GM23338 (cell line): ENCODE measurements at regions not wholly inside any gene's neighbourhood (a gene's known extent, or its start where the extent isn't known, plus 50 kb on each side); places are given as distances from the start of the nearest gene placed in this dataset.

ENCODE experiments used
- ATAC-seq: fragments of 200-7000 bp; cut with Tn5 transposase; 3 replicates; pipeline ENCODE4 v1.9.1; 2020
- DNase-seq: peaks from one replicate; pipeline ENCODE4 v3.0.0-alpha.2; 2015; ENCODE audit warnings: low spot score
- H2AFZ ChIP-seq: fragments of 200-600 bp; sonication (generic); 2 replicates; pipeline ENCODE4 v1.8.0; 2016; ENCODE audit warnings: antibody characterized with exemption, mild to moderate bottlenecking, moderate library complexity
- H3F3A ChIP-seq: fragments of 200-600 bp; sonication (generic); replicated peaks from 2 replicates; pipeline ENCODE4 v1.8.0; 2017; ENCODE audit warnings: antibody characterized with exemption, mixed run types, low read depth
- H3K27ac ChIP-seq: fragments of 200-600 bp; sonication (generic); 2 replicates; pipeline ENCODE4 v1.6.1; 2016; ENCODE audit warnings: low read depth
- H3K27me3 ChIP-seq: fragments of 200-600 bp; sonication (generic); 2 replicates; pipeline ENCODE4 v1.8.0; 2016; ENCODE audit warnings: mild to moderate bottlenecking, mixed run types, moderate library complexity; ENCODE audit not compliant: insufficient read depth
- H3K36me3 ChIP-seq: fragments of 200-600 bp; sonication (generic); 2 replicates; pipeline ENCODE4 v1.8.0; 2016; ENCODE audit warnings: mild to moderate bottlenecking; ENCODE audit not compliant: insufficient read depth
- H3K4me1 ChIP-seq: fragments of 200-600 bp; sonication (generic); 2 replicates; pipeline ENCODE4 v1.8.0; 2016; ENCODE audit warnings: mild to moderate bottlenecking, moderate library complexity; ENCODE audit not compliant: insufficient read depth
- H3K4me2 ChIP-seq: fragments of 200-600 bp; sonication (generic); 2 replicates; pipeline ENCODE4 v1.7.1; 2017; ENCODE audit warnings: mixed run types
- H3K4me3 ChIP-seq: fragments of 200-600 bp; sonication (generic); 2 replicates; pipeline ENCODE4 v1.6.1; 2016; ENCODE audit warnings: mixed run types
- H3K79me2 ChIP-seq: fragments of 200-600 bp; sonication (generic); replicated peaks from 2 replicates; pipeline ENCODE4 v1.8.0; 2017; ENCODE audit warnings: mild to moderate bottlenecking; ENCODE audit not compliant: insufficient read depth
- H3K9me2 ChIP-seq: fragments of 200-600 bp; sonication (generic); 2 replicates; pipeline ENCODE4 v1.8.0; 2017; ENCODE audit not compliant: insufficient read depth
- H4K20me1 ChIP-seq: fragments of 200-600 bp; sonication (generic); replicated peaks from 2 replicates; pipeline ENCODE4 v1.8.0; 2017; ENCODE audit warnings: mild to moderate bottlenecking; ENCODE audit not compliant: insufficient read depth
- H3K27ac Mint-ChIP-seq: 2 replicates; pipeline ENCODE4 v1.8.0; 2020; ENCODE audit warnings: inconsistent platforms, mild to moderate bottlenecking, moderate library complexity, mixed read lengths
- H3K27me3 Mint-ChIP-seq: 3 replicates; pipeline ENCODE4 v1.8.0; 2022; ENCODE audit warnings: low read depth, mild to moderate bottlenecking, moderate library complexity, mixed read lengths, inconsistent platforms; ENCODE audit not compliant: insufficient read depth, poor library complexity
- H3K36me3 Mint-ChIP-seq: 3 replicates; pipeline ENCODE4 v1.8.0; 2021; ENCODE audit warnings: low read depth, mild to moderate bottlenecking, inconsistent platforms, moderate library complexity, mixed read lengths
- H3K4me1 Mint-ChIP-seq: 3 replicates; pipeline ENCODE4 v1.8.0; 2020; ENCODE audit warnings: mild to moderate bottlenecking, inconsistent platforms, mixed read lengths
- H3K4me3 Mint-ChIP-seq: 3 replicates; pipeline ENCODE4 v1.8.0; 2021; ENCODE audit warnings: moderate library complexity, mild to moderate bottlenecking, inconsistent platforms, mixed read lengths
- H3K9me3 Mint-ChIP-seq: 3 replicates; pipeline ENCODE4 v1.8.0; 2020; ENCODE audit warnings: moderate library complexity, mild to moderate bottlenecking, inconsistent platforms, mixed read lengths
- CREB1 ChIP-seq: fragments of 250-450 bp; sonication (Bioruptor Pico); IDR thresholded peaks from 2 replicates; pipeline ENCODE4 v1.5.0; 2020; ENCODE audit warnings: low read depth, mild to moderate bottlenecking, moderate library complexity
- ETS1 ChIP-seq: IDR thresholded peaks from 2 replicates; pipeline ENCODE4 v1.6.1; 2016; ENCODE audit warnings: antibody characterized with exemption
- EZH2 ChIP-seq: fragments of 200-600 bp; sonication (generic); IDR thresholded peaks from one replicate; pipeline ENCODE4 v1.8.0; 2017; ENCODE audit warnings: antibody characterized with exemption, mild to moderate bottlenecking, low read depth; ENCODE audit not compliant: unreplicated experiment
- EZH2phosphoT487 ChIP-seq: fragments of 200-600 bp; sonication (generic); IDR thresholded peaks from one replicate; pipeline ENCODE4 v1.8.1; 2018; ENCODE audit warnings: antibody characterized with exemption; ENCODE audit not compliant: unreplicated experiment
- JUNB ChIP-seq: IDR thresholded peaks from one replicate; pipeline ENCODE4 v1.6.1; 2016; ENCODE audit warnings: antibody characterized with exemption; ENCODE audit not compliant: unreplicated experiment
- NANOG ChIP-seq: IDR thresholded peaks from 2 replicates; pipeline ENCODE4 v1.6.1; 2016; ENCODE audit warnings: antibody characterized with exemption, borderline replicate concordance
- POLR2AphosphoS5 ChIP-seq: IDR thresholded peaks from 2 replicates; pipeline ENCODE4 v1.6.1; 2016; ENCODE audit warnings: antibody characterized with exemption, low read depth
- STAT1 ChIP-seq: IDR thresholded peaks from one replicate; pipeline ENCODE4 v1.6.1; 2016; ENCODE audit warnings: antibody characterized with exemption; ENCODE audit not compliant: unreplicated experiment
- ZNF114 ChIP-seq: fragments of 250-450 bp; sonication (Bioruptor Pico); IDR thresholded peaks from 2 replicates; pipeline ENCODE4 v1.5.0; 2020; ENCODE audit warnings: mild to moderate bottlenecking, moderate library complexity
- ZNF331 ChIP-seq: fragments of 250-450 bp; sonication (Bioruptor Pico); IDR thresholded peaks from 2 replicates; pipeline ENCODE4 v1.5.0; 2020; ENCODE audit warnings: low read depth, mild to moderate bottlenecking, moderate library complexity
- ZNF462 ChIP-seq: fragments of 250-450 bp; sonication (Bioruptor Pico); IDR thresholded peaks from 2 replicates; pipeline ENCODE4 v1.5.0; 2020; ENCODE audit warnings: mild to moderate bottlenecking, moderate library complexity
- TF ChIP-seq, protein P1 (sequence below), 2 experiments: fragments of 200-600 bp in 1 of 2; sonication (generic) in 1 of 2; conservative IDR thresholded peaks; 2 replicates each; pipeline versions ENCODE4 v1.5.1 to v1.6.1; 2016 to 2017; ENCODE audit warnings: antibody characterized with exemption in 2 of 2, low read depth in 2 of 2, mild to moderate bottlenecking in 2 of 2, moderate library complexity in 1 of 2
- TF ChIP-seq, protein P2 (sequence below): IDR thresholded peaks from one replicate; pipeline ENCODE4 v1.6.1; 2018; ENCODE audit warnings: antibody characterized with exemption; ENCODE audit not compliant: unreplicated experiment

DNA sequence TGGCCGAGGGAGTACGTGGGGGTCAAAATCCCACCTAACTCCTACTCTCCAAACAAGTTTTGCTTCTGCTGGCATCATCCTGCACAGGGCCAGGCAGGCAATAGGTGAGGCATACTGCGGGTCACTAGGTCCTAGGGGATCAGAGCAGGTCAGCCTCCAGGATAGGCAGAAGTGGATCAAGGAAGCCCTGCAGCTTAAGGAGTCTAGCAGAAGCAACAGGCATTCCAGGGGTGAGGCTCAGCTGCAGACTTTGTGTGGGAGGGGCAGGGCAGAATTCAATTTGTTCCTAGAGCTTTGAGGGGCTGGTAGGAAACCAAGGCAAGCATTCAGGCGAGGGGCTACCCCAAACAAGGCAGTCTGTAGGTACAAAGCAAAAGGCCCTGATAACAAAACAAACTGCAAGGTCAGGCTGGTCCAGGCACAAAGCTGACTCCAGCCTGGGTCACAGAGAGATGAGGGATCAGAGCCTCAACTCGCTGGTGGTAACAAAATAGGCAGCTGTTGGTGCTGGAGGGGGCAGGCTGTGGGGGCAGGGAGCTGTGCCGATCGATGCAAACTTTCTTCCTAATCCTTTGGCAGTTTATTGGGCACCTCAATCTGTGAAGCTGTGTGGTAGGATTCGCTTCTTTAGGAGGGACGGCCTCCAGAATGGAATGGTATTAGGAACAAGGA lies 80.2 kb upstream of the CALM2 start:
- DNase-seq = no peak
- no peak overlapping the region for H3K4me2 ChIP-seq
- no peaks in the 10 kb centered on the region for H3K36me3 ChIP-seq
- H3K9me2 ChIP-seq = no peaks in the 10 kb centered on the region
- no peaks in the 10 kb centered on the region for H4K20me1 ChIP-seq
- H3K27ac ChIP-seq = no peak overlapping the region
- no peaks in the 10 kb centered on the region; the same call in 1 of the 2 replicates for H3F3A ChIP-seq
- Mint-ChIP-seq H3K9me3 (no peaks in the 10 kb centered on the region), H3K27me3 (peaks cover 8% of the 10 kb centered on the region), H3K27ac (0 out of 2 replicates have a peak overlapping the region, but pooled peaks have one; percentile 42), H3K36me3 (no peaks in the 10 kb centered on the region), H3K4me3 (no peak overlapping the region; the same call in 2 of the 3 replicates), H3K4me1 (peaks cover 13% of the 10 kb centered on the region)
- no peak for TF ChIP-seq ZNF462
- TF ChIP-seq NANOG = no peak
- TF ChIP-seq STAT1 = no peak
- TF ChIP-seq, protein P1, sequence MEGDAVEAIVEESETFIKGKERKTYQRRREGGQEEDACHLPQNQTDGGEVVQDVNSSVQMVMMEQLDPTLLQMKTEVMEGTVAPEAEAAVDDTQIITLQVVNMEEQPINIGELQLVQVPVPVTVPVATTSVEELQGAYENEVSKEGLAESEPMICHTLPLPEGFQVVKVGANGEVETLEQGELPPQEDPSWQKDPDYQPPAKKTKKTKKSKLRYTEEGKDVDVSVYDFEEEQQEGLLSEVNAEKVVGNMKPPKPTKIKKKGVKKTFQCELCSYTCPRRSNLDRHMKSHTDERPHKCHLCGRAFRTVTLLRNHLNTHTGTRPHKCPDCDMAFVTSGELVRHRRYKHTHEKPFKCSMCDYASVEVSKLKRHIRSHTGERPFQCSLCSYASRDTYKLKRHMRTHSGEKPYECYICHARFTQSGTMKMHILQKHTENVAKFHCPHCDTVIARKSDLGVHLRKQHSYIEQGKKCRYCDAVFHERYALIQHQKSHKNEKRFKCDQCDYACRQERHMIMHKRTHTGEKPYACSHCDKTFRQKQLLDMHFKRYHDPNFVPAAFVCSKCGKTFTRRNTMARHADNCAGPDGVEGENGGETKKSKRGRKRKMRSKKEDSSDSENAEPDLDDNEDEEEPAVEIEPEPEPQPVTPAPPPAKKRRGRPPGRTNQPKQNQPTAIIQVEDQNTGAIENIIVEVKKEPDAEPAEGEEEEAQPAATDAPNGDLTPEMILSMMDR (conservative IDR thresholded peaks at IDR 0.05; ENCODE audit: low read depth in 2 of 2) = no peak
- TF ChIP-seq POLR2AphosphoS5 = no peak
- TF ChIP-seq, protein P2, sequence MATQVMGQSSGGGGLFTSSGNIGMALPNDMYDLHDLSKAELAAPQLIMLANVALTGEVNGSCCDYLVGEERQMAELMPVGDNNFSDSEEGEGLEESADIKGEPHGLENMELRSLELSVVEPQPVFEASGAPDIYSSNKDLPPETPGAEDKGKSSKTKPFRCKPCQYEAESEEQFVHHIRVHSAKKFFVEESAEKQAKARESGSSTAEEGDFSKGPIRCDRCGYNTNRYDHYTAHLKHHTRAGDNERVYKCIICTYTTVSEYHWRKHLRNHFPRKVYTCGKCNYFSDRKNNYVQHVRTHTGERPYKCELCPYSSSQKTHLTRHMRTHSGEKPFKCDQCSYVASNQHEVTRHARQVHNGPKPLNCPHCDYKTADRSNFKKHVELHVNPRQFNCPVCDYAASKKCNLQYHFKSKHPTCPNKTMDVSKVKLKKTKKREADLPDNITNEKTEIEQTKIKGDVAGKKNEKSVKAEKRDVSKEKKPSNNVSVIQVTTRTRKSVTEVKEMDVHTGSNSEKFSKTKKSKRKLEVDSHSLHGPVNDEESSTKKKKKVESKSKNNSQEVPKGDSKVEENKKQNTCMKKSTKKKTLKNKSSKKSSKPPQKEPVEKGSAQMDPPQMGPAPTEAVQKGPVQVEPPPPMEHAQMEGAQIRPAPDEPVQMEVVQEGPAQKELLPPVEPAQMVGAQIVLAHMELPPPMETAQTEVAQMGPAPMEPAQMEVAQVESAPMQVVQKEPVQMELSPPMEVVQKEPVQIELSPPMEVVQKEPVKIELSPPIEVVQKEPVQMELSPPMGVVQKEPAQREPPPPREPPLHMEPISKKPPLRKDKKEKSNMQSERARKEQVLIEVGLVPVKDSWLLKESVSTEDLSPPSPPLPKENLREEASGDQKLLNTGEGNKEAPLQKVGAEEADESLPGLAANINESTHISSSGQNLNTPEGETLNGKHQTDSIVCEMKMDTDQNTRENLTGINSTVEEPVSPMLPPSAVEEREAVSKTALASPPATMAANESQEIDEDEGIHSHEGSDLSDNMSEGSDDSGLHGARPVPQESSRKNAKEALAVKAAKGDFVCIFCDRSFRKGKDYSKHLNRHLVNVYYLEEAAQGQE = no peak
- TF ChIP-seq JUNB = no peak
- no peak for TF ChIP-seq ZNF114 (CRISPR knock-in tag)
- TF ChIP-seq ETS1 = no peak
- no peak for TF ChIP-seq ZNF331 (CRISPR knock-in tag)
- TF ChIP-seq CREB1 = no peak
- TF ChIP-seq EZH2phosphoT487 = no peak
- no peak for TF ChIP-seq EZH2
- peak; percentile 77 for ATAC-seq
- H3K27me3 ChIP-seq = no peaks in the 10 kb centered on the region
- H3K79me2 ChIP-seq = no peaks in the 10 kb centered on the region
- H2AFZ ChIP-seq = peak overlapping the region; percentile 90
- peaks cover 8% of the 10 kb centered on the region; the same call in 1 of the 2 replicates for H3K4me1 ChIP-seq
- no peak overlapping the region for H3K4me3 ChIP-seq
